GM18502 (cell line): ENCODE measurements at regions not wholly inside any gene's neighbourhood (a gene's known extent, or its start where the extent isn't known, plus 50 kb on each side); places are given as distances from the start of the nearest gene placed in this dataset.

Source experiments
- ATAC-seq: cut with Tn5 transposase; IDR thresholded peaks from one replicate; pipeline ENCODE4 v1.9.1; 2021; ENCODE audit warnings: mild to moderate bottlenecking; ENCODE audit not compliant: unreplicated experiment, poor library complexity

GRCh38 chr4:96295143-96295741 is 455.3 kb downstream of the PDHA2 start:
- ATAC-seq = no peak

DNA sequence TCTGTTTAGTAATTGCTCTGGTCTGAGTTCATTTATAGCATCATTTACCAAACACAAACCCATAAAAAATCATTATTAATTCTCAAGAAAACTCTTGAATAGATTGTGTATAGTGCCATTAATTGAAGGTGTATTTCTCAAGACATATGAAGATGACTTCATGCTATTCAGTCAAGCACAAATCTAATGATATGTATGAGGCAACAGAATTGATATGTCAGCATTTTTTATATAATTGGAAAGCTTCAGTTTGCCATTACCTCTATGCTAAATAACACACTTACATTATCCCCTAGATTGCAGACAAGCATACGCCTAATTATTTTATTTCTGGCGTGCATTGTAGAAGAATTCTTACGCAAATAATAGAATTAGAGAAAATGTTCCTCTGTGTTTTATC is 461.8 kb downstream of the PDHA2 start:
- no peak for ATAC-seq

GRCh38 chr4:96305030-96305429 is 465.1 kb downstream of the PDHA2 start:
- ATAC-seq = no peak

DNA sequence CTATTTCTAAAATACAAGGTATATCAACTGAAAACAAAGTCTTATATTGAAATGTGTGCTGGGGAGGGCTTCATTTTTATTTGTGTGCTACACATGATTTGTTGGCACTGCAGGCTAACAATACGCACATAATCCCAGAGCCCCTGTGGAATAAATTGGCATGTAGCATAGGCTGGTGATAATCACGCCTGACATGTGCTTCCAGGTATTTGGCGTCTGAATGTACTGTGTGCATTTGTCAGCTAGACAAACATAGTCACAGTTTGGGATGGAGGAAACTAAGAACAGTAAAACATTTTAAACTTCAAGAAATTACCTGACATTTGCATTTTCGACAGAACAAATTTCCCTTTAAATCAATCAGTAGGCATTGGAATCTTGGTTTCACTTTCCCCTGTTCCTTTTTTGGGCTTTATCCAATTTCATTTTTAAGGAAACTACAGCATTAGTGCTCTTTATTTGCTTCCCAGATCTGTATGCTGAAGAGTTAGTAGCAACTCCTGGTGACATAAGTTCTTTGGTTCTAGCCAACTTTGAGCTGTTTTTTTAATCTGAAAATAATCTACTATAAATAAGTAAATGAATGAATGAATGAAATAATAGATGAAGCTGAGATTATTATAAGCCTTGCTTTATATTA is 472.3 kb downstream of the PDHA2 start:
- no peak for ATAC-seq

- ATAC-seq = no peak
Measured at GRCh38 chr4:96315815-96316214, 475.9 kb downstream of the PDHA2 start.

DNA sequence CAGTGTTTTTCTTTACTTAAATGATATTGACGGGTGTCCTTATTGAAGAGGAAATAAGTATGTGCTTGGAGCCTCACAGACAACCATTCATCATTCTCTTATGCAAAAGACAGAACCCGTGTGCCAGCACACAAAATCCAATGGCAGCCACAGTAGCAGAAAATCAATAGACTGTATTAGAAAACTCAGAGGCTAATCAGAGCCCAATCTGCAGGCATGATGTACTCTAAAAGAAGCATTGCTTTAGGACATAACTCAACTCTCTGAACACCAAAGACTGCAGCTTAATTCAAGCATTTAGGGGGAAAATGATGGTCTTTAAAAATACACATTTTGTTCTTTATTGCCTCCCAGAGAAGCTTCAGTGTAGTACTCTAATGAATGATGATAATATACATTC is 476.9 kb downstream of the PDHA2 start:
- no peak for ATAC-seq

- no peak for ATAC-seq
Measured at GRCh38 chr4:96317891-96318290, 478.0 kb downstream of the PDHA2 start.

DNA sequence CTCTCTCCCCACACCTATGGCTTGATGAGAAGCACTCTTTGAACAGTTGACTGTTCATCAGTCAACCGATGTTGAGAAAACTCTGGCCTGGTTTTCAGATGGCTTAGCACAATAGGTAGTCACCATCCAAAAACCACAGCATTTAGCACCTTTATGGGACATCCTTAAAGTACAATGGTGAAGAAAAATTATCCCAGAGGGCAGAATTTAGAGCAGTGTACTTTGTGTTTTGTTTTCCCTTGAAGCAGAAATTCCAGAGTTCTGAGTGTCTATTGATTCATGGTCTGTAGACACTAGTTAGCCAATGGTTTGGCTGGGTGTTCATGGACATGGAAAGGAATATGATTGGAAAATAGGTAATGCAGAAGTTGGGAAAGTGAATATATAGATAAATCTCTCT is 487.0 kb downstream of the PDHA2 start:
- no peak for ATAC-seq

GRCh38 chr4:96342196-96342595 is 502.3 kb downstream of the PDHA2 start:
- ATAC-seq = no peak

DNA sequence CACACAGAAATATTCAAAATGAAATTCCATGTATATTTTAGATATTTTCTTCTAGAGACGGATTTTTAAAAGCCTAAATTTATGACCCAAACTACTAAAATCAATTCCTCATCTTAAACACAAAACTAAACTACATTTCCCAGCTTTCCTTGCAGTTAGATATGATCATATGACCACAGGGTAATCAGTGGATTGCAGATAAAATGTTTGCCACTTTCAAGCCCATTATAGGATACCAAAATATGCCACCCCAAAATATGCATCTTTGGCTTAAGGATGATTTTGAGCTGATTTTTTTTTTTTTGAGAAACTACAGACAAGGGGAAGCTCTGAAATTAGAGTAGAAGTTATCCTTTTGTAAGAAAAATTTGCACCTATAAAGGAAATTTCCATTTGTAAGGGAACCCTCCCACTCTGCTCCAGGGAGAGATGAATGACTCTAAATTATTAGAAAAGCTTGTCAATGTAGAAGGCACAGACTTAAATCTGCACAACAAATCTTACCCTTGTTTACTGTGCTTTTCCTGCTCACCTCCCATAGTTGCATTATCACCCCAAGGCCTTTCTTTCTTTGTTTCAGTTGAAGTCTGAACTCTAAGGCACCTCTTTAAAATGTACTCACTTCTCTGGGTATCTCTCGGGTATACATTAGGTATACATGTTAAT is 503.0 kb downstream of the PDHA2 start:
- ATAC-seq = no peak

GRCh38 chr4:96343836-96344235 is 503.9 kb downstream of the PDHA2 start:
- ATAC-seq = no peak

DNA sequence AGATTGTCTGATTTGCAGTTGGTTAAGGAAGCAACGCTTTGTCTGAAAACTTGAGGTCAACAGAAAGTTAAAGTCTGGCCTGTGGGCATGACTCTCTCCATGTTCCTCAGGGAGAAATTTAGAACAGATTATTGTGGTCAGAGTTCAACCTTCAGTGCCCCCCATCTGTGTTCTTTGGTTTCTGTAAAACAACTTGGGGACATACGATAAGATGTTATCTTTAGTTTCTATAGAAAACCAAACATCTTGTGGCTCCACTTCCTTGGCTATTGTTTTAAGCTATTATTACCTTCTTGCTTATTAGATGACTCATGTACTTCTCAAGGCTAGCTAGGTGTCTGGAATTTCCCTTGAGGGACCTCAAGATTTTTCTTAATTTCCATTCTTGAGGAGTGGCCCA is 507.7 kb downstream of the PDHA2 start:
- no peak for ATAC-seq

DNA sequence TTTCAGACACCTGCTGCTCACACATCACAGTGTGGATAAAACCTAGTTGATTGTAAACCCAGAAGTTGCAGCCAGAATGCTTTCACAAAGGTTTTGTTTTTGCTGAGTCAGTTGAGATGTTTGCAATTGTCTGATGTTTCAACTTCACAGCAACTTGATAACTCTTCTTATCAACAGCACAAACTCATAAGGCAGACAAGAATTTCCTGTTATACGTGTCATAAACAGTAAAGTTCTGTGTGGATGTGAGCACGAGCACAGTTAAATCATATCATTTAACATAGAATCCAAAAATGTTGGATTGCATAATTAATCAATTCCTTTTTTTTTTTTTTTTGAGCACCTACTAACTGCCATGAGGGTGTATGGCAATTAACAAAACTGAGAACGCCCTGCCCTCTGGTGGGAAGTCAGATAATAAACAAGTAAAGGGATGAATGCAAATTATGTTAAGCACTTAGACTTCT is 512.2 kb downstream of the PDHA2 start:
- no peak for ATAC-seq

- ATAC-seq = no peak
Measured at GRCh38 chr4:96354036-96354712, 514.3 kb downstream of the PDHA2 start.

- no peak for ATAC-seq
Measured at GRCh38 chr4:96355414-96355813, 515.5 kb downstream of the PDHA2 start.

DNA sequence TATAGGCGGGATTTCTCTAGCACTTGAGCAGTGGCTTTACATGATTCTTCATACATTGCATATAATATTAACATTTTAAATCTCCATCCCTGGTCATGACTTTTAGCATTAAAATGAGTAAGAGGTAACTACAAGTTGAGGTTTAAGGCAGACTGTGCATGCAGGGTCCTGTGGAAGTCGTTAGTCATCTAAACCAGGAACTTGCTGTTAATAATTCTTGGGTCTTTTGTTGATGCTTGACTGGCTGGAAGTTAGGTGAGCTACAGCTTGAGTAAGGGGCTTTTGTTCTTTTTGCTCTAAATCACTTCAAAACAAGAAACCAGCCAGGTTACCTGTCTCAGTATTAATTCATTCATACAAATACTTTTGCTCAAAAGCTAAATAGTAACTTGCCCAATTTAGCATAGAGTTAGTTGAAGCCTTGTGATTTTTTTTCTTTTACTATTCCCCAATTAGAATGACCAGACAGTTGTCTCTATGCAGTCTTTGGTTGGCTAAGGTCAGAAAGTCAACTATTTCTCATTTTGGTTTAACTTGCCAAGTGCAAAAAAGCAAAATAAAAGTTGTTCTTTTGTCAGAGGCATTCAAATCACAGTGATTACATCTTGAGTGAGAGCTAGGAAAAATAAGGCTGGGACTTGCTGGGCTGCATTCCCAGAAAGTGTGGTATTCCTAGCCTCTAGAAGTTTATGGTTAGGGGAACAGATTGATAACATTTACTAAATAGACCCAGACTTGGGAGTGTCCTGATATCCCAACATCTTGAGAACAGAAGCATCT is 516.9 kb downstream of the PDHA2 start:
- ATAC-seq = no peak

DNA sequence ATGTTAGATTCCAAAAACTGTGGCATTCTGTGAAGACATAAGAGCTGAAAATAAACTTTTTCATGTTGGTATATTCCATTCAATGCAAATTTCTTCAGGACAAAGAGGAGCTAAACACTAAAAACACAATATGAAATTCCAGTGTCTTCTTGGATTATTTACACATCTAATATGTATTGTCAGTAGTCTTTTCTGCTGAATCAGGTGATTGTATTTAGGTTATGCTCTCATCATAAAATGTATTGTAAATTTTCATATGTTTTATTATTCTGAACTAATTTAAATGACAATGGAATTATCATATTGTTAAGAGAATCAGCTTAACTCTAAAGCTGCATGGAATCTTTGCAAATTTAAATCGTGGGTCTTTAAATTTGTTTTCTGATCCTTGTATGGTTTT is 526.7 kb downstream of the PDHA2 start:
- no peak for ATAC-seq

DNA sequence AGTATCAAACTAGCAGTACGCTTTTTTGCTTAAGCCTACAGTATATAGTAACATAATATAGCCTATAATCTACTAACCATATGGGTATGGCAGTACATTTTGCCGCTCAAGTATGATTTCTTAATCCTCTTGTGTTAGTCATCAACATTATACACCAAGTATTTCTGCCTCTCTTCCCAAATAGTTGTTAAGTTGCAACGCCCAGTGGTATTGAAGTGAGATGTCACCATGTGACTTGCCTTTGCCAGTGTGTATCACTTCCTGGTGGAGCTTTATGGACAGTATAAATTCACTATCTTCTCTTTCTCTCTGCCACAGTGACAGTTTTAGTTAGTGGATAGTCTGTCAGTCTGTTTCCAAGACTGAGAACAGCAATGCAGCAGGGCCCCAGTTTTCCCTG is 535.5 kb downstream of the PDHA2 start:
- ATAC-seq = no peak

DNA sequence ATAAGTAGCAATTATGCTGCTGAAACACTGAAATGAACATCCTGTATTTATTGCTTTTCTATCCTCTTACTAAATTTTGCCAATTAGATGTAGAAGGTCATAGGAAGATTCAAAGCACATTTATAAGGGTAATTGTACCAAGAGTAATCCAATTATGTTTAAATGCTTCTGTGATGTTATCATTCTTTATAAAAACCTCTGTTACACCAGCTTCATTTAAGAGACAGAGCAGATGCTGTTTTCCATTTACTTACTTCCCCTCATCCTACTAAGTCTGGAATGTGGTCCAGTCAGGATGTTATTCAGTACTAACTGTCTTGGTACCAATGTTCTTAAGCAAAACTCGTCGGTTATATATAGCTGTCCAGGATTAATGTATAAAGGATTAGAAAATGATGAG is 539.6 kb downstream of the PDHA2 start:
- no peak for ATAC-seq

GRCh38 chr4:96380106-96380505 is 540.2 kb downstream of the PDHA2 start:
- no peak for ATAC-seq

GRCh38 chr4:96383349-96383748 is 543.5 kb downstream of the PDHA2 start:
- no peak for ATAC-seq
